GM10248 (cell line): ENCODE measurements at regions not wholly inside any gene's neighbourhood (a gene's known extent, or its start where the extent isn't known, plus 50 kb on each side); places are given as distances from the start of the nearest gene placed in this dataset.

Experiments
- CTCF ChIA-PET: fragments of 300-600 bp; sonication (Branson Sonifier 250); formaldehyde crosslinking; extraction: SDS; loops from one replicate; lab custom pipeline; 2021; ENCODE audit warnings: antibody characterized with exemption; lab: Yijun Ruan, JAX
- POLR2A ChIA-PET: fragments of 350-650 bp; sonication (Branson Sonifier 250); formaldehyde crosslinking; extraction: SDS; loops from one replicate; lab custom pipeline; 2020; ENCODE audit warnings: antibody characterized with exemption; lab: Yijun Ruan, JAX
- DNase-seq: peaks from one replicate; pipeline ENCODE4 v3.0.0; 2012; ENCODE audit errors: extremely low spot score
- TF ChIP-seq, protein P1 (sequence below): IDR thresholded peaks from 2 replicates; pipeline ENCODE4 v1.5.1; 2012; ENCODE audit warnings: mild to moderate bottlenecking, low read depth; ENCODE audit errors: extremely low read depth, missing control alignments, control extremely low read depth

DNA sequence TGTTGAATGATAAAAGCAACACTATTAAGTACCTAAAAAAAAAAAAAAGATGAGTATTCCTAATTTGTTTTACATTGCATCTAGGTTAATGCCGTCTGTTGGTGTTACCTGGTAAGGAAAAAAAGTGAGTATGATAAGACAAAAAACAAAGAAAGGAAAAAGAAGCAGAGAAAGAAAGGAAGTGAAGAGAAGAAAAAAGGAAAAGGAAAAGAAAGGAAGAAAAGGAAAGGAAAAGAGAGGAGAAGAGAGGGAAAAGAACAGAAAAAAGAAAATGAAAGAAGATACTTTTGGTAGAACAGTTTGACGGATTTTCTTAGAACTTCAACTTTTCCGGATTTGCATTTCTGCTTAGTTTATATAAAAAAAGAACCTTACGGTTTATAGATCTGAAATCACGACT, 387.9 kb downstream of the METTL4 start:
- TF ChIP-seq, protein P1, sequence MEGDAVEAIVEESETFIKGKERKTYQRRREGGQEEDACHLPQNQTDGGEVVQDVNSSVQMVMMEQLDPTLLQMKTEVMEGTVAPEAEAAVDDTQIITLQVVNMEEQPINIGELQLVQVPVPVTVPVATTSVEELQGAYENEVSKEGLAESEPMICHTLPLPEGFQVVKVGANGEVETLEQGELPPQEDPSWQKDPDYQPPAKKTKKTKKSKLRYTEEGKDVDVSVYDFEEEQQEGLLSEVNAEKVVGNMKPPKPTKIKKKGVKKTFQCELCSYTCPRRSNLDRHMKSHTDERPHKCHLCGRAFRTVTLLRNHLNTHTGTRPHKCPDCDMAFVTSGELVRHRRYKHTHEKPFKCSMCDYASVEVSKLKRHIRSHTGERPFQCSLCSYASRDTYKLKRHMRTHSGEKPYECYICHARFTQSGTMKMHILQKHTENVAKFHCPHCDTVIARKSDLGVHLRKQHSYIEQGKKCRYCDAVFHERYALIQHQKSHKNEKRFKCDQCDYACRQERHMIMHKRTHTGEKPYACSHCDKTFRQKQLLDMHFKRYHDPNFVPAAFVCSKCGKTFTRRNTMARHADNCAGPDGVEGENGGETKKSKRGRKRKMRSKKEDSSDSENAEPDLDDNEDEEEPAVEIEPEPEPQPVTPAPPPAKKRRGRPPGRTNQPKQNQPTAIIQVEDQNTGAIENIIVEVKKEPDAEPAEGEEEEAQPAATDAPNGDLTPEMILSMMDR, result no peak
- DNase-seq, result no peak
- POLR2A ChIA-PET, result no interaction called here
- CTCF ChIA-PET, result no interaction called here

DNA sequence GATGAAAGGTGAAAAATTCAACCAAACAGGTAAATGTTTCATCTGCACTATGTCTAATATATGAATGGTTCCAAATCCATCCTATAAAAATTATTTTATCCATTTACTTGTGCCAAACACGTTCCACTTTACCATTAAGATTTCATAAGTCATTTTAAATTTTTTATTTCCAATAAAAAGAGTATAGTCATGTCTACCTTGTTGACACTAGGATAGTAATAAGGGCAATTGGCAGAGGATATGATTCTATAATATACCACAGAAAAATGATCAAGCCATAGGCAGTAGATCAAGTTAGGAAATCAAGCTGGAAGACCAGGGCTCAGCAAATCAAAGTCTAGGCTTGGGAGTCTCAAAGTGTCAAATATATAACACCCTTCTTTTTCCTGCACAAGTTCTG, 384.3 kb downstream of the METTL4 start:
- POLR2A ChIA-PET, result no interaction called here
- TF ChIP-seq, protein P1, result no peak
- DNase-seq, result no peak
- CTCF ChIA-PET, result no interaction called here

DNA sequence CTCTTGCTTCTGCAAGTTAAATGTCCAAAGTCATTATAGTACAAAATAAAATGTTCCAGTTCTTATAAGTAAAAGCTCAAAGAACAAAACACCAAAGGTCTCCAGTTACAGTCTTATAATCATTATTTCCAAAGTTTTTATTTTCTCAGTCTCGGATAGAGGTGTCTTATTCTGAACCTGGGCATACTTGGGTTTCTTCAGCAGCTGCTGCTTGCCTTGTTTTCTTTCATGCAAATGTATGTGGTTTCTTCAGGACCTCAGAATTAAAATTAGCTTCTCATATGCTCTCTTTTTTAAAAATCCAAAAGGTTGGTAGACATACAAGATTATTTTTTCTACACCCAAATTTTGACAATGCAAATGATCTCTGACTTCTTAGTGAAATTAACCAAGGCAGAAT, 383.0 kb downstream of the METTL4 start:
- ChIA-PET CTCF (interaction anchor here (1.6 to 2.8 kb wide), 2 partner anchors 11 to 29 kb away, joined by 3 to 7 read pairs; no protein-coding TSS in a partner anchor), POLR2A (no interaction called here)
- DNase-seq, result no peak
- TF ChIP-seq, protein P1, result no peak

DNA sequence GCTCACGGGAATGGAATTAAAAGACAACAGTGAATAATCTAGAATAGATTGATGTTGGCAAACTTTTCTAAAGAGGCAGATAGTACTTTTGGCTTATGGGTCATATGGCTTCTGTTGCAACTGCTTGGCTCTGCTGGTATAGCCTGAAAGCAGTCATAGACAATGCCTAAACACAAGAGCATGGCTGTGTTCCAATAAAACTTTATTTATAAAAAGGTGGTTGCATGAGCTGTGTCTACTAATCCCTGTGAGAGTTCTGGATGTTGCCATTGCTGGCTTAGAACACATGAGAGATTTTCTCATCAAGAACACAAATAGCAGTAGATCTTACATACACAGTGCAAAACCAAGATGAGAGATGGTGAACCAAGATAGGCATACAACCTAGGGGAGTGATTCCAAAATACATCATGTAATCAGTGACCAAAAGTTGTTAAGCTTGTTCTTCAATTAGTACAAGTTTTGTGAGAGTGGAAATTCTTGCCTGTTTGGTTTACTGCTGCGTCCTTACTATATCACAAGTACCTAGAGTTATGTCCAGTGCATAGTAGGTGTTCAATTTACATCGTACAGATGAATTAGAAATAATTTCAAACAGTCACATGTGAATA, 380.0 kb downstream of the METTL4 start:
- ChIA-PET CTCF (interaction anchor here (1.2 kb wide), 1 partner anchor 9 kb away, joined by 3 read pairs; no protein-coding TSS in a partner anchor), POLR2A (no interaction called here)
- no peak for DNase-seq
- TF ChIP-seq, protein P1, result no peak

DNA sequence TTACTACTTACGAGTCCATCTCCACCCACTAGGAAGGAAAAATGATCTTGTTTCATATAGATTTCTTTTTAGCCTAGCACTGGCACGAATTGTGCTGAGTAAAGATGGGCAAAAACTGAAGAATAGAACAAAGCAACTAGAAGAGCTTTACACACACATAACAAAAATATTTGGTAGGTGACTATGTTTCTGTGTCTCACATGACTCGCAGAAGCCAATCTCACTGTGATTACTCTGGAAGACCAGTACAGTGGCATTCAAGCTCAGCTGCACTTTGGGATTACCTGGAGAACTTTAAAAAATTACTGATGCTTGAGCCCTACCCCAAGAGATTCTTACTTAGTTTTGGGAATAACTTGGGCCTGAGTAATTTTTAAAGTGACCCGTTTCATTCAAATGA, 378.7 kb downstream of the METTL4 start:
- no peak for DNase-seq
- TF ChIP-seq, protein P1, result no peak
- POLR2A ChIA-PET, result no interaction called here
- CTCF ChIA-PET, result no interaction called here

DNA sequence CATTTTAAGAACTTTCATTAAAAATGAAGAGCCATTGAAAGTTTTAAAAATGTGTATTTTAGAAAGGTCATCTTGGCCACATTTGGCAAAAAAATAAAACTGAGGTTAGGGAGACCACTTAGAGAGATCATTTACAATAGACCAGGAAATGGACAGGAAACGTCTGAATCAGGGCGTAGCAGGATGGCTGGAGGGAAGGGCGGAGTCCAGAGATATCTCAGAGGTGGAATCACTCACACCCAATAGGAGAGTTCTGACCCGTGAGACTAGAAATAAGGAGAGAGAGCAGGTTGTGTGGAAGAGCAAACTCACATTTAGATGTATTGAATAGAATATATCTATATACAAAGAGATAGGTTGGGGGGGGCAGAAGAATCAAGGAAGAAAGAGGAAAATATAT, 373.4 kb downstream of the METTL4 start:
- ChIA-PET POLR2A (no interaction called here), CTCF (interaction anchor here (1.0 kb wide), 1 partner anchor 26 kb away, joined by 3 read pairs; no protein-coding TSS in a partner anchor)
- no peak for DNase-seq
- TF ChIP-seq, protein P1, result no peak
